Medulla oblongata (tissue), 1 donor: ENCODE measurements at regions not wholly inside any gene's neighbourhood (a gene's known extent, or its start where the extent isn't known, plus 50 kb on each side); places are given as distances from the start of the nearest gene placed in this dataset.
"Not testable (repeated sequence)": the region's sequence is repeated elsewhere in the genome, so short reads cannot be mapped to it uniquely, and the experiment has no call there.

Source experiments
- DNase-seq: peaks from one replicate; pipeline ENCODE4 v3.0.0-alpha.2; 2015; ENCODE audit errors: extremely low spot score

DNA sequence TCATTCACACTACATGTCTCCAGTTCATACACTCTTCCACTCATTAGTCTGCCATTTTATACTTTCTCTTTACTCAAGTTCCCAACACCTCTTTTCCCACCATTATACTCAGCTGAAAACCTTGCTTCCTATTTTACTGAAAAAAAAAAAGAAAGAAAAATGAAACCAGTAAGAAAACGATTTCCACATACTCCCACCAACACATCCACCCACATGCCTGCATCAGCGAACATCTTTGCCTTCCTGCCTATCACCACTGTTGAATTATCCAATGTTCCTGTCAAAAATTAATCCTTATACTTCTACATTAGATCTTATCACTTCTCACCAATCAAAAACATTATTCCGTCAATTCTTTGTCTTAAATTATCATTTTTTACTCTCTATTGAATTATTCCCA lies 188.1 kb upstream of the FAM241A start:
- no peak for DNase-seq

DNA sequence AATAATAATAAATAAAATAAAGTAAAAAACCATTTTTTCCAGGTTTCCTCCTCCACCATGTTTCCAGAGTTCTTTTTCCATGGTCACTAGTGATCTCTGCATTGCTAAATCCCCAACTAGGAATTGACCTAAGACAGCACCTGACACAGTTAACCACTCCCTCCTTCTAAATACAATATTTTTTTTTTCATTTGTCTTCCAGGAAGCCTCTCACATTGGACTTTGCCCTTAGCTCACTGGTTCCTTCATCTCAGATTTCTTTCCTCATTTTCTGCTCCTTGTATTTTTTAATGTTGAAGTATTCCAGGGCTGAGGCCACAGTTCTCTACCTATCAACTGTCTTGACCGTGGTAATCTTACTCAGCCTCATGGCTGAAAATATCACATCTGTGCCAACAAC lies 187.3 kb upstream of the FAM241A start:
- no peak for DNase-seq

DNA sequence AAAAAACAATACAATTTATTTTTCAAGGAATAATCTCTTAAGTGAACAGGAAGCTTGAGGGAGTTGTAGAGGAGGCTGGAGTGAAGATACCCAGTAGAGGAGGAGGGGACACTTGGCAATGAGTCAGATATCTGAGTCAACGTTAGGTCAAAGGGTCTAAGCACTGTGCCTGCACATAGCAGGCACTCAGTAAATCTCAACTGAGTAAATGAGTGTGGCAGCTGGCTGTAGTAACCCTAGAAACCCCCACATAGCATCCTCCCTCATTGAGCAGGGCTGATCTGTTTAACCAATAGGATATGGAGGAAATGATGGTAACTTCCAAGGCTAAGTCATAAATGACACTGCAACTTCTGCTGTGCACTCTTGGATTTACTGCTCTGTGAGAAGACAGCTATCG lies 186.0 kb upstream of the FAM241A start:
- DNase-seq, result no peak

DNA sequence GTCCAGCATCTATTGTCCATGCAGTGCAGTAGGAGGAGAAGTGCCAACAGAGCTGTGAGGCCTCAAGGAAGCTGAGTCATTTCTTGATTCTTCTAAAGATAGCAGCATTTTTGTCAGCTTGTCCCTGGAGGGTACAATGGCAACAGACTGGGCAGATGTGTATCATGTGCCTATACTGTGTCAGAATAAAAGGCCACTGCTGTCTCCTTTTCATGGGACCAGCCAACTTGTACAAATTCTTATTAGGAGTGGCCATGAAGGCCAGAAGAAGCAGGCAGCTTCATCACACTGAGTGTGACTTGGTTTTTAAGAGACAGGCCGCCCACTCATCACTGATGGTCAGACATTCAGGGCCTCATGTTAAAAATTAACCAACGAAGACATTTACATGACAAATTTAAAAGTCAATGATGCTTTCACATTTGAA lies 185.0 kb upstream of the FAM241A start:
- no peak for DNase-seq

DNA sequence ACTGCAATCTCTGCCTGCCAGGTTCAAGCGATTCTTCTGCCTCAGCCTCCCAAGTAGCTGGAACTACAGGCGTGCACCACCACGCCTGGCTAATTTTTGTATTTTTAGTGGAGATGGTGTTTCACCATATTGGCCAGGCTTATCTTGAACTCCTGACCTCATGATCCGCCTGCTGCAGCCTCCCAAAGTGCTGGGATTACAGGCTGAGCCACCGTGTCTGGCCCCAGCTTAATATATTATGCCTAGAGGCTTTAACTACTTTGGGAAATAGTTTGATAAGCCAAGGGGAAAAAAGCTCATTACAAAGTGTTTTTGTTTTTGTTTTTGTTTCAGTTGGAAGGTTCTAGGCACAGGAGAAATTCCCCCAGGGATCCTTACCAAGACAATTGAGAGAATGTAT lies 184.2 kb upstream of the FAM241A start:
- DNase-seq, result not testable (repeated sequence)

DNA sequence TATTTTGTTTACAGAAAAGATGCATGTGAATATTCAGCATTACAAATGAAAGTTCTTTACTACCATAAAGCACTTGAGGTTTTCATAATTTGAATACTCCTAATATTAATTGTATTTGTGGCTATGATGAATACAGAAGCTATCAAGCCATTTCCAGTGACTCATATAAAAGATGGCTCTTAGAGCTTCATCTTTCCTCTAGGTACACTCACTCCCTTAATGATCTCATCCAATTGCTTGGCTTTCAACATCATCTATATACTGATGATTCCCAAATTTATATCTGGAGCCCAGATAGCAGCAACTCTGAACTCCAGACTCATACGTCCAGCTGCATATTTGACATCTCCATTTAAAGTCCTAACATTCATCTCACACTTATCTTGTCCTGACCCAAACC lies 183.4 kb upstream of the FAM241A start:
- no peak for DNase-seq

DNA sequence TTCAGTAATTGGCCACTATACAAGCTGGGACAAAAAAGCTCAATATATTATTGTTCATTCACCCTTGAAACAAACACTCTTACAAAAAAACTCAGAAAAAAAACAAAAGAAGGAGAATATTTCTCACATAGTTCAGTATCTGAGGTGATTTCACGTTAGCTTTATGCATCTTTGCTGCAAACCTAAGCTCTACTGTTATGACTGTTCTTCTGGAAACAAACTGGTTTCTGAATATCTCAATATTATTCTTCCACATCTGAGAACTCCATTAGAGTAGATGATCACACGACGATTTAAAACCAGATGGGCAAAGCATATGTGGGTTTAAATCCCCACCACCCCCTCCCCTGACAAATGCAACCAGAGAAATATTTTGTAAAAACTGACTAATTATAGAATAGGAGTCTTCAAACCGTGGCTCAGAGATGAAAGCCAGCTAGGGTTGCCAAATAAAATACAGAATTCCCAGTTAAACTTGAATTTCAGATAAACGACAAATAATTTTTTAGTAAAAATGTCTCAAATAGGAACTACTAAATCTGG lies 182.0 kb upstream of the FAM241A start:
- DNase-seq, result no peak

DNA sequence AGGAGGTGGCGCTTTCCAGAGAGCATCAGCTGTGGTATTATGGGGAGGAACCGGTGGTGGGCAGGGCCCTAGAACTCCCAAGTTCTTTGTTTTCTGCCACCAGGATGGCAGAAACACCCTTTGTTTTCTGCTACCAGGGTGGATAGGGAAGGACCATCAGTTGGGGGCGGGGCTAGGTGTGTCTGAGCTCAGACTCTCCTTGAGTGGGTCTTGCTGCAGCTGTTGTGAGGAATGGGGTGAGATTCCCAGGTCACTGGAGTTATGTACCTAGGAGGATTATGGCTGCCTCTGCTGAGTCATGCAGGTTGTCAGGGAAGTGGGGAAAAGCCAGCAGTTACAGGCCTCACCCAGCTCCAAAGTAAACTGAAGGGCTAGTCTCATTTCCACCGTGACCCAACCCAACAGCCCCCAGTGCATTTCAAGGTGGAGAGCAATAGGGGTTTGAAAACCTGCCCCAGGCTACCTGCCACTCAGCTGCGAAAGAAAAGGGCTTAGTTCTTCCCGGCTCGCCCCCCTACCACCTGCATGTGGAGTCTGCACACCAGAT lies 167.8 kb upstream of the FAM241A start:
- DNase-seq, result no peak

DNA sequence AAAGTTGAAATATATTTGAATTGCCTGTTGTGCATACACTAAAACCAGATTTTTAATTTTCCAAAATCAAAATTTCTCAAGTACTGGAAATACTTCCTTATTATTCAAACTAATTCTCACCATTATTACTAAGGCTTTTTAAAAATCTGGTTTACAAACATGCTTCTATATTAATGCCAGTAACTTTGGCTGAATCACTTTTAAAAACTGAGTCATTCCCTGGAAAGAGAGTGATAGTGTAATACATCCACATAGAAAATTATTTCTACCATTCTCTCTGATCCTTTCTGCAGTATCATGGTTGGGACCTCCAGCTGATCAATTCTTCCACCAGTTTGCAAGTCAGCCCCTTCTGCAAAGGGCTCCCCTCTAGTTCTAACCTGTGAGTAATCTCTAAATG lies 165.3 kb upstream of the FAM241A start:
- no peak for DNase-seq

DNA sequence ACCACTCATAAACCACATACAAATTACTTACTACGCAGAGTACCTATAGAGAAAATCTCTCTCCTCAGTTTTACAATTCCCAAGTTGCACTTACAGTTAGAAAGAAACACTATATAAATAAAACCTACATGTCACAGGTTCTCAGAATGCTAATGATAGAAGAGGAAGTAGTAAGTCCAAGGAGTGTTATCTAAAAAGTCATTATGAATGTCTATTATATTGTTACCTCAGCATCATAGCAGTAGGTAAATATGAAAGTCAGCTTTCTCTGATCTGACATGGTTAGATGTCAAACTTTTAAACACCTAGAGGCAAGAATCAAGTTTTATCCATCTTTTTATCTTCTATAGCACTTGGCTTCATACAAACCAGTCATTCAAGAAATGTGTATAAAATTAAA lies 163.2 kb upstream of the FAM241A start:
- no peak for DNase-seq

DNA sequence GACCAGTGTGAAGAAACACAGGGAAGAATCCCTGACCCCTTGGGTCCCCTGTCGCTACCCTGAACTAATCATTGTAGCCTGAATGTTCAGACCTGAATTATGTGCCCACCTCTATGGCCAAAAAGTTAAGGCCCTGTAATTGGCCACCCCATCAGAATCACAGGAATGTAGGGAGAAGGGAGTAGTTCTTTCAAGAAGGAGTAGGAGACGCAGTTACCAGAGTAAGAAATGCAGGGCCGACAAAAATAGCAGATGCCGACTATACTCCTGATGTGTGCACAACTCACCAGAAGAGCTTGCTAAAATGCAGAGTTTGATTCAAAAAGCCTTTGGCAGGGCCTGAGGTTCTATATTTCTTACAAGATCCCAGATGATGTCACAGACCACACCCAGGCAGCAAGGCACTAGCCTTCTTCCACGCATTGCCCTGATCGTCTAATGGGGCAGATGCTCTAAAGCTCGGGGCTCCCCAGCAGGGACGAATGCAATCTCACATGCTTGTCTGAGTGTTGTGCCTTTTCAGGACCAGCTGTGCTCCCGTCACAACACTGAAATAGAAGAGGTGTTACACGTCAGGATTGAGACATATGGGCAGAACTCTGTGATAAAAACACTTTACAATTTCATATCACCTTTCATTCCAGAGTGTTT lies 161.0 kb upstream of the FAM241A start:
- no peak for DNase-seq

DNA sequence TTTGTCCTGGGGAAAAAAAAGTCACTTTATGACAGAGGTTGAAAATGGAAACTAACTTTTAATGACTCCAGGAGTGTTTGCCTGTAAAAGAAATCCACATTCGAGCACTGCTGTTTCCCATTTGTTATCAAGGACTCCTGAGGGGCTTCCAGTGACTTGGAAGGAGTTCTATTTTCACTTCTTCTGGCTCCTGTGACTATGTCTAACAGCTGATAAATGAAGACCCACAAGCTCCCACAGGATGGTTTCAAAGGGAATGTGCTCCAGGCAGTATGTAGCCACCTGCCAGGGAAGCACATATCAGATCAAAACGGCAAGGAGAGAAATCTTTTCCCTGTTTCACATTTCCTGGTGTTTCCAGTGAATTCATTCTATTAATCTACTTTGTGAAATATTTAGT lies 159.8 kb upstream of the FAM241A start:
- no peak for DNase-seq

DNA sequence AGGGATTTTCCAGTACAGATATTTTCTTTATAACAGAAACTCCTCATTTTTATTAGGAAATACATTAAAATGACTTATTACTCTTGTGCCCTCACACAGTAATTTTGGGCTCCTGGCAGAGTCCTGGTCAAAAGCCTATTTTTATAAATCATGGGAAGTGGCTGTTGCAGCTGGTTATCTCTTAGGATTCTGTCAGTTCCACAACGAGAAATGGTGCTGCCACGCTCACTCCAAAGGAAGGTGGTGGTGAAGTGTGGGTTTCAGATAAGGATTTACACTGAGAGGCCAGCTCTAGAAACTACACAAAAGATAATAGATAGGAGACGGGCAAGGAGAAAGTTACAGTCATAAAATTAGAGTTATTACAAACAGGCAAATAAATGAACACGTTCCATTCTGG lies 159.2 kb upstream of the FAM241A start:
- DNase-seq, result no peak

DNA sequence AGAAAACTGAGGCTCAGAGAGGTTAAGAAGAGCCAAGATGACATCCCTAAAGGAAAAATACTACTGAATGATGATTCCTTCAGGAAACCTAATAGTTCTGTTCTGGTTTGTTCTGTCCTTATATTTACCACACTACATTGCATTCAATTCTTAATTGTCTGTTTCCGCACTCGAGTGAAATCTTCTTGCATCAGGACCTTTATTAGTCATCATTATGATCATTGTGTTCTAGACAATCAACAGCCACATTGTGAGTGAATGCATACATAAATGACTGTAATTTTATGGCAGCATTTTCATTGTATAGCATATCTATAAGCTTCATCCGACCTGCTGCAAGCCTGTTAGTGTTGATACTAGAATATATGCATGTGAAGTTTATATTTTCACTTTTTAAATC lies 156.7 kb upstream of the FAM241A start:
- DNase-seq, result no peak

DNA sequence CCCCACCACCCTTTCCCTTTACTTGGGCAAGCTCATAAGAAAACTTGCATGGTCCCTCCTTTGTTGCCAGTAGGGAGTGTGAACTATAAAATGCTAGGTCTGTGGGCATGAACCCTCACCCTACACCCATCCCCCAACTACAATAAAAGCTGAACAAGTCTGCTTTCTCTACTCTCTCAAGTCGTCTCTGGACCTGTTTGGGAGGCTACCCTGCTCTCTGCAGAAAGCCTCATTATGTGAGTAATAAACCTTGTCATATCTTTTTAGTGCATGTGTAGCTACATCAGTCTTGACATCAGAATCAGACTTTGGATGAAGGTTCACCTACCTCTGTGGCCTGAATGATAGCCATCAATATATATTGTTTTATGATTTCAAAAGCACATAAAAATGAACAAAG lies 155.4 kb upstream of the FAM241A start:
- DNase-seq, result no peak

DNA sequence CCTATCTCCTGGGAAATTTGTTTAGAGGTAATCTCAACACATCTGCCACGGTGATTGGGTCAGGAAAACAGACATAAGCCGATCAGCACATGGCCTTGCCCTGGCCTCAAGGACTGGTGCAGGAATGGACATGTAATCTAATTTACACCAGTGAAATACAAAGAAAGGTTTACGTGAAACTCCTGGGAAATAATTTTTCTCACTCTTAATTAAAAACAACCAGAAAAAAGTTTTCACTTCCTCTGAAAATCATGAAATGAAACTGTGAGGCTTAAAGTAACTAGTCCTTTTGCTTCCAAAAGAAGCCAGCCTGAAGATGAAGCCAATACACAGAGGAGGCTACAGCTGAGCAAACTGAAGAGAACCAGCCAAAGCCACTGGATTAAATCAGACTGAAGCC lies 154.1 kb upstream of the FAM241A start:
- DNase-seq, result no peak

DNA sequence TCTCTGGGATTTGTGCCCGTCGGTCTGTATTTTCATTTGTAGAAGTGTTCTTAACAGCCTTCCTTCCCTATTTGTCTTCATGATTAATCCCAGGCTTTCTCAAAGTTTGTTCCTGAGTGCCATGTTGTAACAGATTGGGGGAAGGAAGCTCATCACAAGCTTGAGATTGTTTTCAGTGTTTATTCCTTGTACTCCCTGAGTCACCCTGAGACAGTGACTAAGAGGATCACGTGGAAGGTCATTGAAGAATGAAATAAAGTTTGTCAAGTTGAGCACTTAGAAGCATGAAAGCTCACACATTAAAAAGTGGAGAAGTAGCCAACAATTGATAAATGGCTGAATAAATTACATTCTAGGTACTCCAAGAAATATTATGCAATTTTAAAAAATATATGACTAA lies 153.5 kb upstream of the FAM241A start:
- peak; percentile 8 for DNase-seq

DNA sequence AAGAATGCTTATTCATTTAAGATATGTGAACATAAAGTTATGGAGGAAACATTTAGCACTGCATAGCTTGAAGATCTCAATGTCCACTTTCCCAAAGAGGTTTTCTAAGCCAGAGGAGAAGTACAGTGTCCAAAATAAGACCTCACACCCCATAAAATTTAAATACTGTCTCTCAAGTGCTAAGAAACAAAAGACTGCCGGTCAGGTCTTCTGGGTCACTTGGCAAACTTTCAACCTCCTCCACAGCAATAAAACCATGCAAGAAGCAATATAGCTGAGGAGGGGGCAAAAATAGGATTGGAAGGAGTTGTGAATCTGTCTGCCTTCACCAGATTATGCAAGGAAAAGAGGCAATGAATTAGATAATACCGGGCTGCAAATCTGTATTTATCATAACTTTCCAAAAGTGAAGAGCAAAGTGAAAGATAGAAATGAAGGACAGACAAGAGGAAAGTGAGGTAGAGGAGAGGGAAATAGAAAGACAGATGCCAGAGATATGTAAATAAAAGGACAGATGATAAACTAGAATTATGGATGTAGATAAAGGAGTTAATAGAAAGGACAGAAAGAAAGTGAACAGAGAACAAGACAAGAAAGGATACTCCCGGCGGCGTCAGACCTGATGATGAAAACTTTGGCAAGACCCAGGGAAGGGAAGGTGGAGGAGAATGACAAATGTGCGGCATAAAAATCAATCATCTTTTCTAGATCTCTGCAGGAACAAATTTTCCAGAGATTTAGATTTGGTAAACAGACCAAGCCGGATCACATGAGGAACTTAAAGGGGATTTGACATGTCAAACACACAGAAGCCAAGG lies 152.7 kb upstream of the FAM241A start:
- no peak for DNase-seq

DNA sequence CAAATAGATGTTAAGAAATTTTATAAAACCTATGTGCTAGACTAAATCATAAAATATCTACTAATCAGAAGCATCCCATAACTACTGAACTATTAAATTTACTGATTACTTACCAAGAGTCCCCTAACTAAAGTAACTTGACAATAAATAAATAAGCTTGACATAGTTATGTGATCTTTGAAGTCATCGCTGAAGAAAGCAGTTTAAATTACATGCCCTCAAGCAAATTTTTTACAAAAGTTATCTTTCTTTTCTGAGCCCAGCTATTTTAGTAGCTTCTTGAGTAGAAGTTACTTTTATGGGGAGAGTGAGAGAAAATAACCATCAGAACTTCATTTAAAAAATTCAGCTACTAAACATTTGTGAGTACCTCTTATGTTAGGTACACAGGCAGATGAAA lies 150.9 kb upstream of the FAM241A start:
- no peak for DNase-seq

DNA sequence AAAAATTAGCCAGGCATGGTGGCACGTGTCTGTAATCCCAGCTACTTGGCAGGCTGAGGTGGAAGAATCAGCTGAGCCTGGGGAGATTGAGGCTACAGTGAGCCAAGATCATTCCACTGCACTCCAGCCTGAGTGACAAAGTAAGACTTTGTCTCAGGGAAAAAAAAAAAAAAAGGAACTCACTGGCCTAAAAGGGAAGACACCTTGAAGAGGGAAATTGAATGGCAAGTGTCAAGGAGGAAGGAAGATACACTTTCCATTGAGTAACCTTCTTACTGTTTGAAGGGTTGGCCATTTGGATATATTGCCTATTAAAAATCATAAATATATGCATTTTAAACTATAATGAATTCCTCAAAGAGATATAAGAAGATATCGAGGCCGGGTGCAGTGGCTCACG lies 147.5 kb upstream of the FAM241A start:
- DNase-seq, result no peak

DNA sequence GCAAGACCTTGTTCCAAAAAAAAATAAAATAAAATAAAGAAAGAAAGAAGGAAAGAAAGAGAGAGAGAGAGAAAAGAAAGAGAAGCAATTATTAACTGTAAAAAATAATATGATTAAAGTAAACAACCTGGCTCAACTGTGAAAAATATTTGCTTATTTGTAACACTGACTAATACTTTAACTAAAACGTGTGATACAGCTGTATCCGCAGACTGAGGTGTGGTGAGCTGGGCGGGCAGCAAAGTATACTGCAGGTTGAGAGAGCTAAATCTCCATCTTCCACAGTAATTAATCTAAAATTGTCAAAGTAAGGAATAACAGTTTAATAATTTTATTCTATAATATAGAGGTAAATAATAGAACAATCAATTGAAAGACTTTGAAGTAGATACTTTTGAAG lies 145.5 kb upstream of the FAM241A start:
- DNase-seq, result no peak

DNA sequence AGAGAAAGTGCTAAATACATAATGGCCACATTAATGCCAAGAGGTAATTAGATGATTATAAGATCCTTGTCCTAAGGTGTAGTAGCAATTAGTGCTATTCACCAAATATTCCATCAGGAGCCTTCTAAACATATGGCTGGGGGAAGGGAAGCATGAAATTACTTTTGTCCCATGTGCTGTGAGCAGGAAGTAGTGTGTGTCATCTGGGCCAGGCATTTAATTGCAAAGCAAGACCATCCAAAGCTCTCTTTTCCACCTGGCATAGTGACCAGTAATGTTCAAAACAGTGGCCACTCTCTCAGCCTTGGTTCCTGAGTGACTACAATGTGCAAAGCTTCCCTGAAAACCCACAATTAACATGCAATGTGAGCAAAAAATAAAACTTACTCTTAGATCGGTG lies 144.2 kb upstream of the FAM241A start:
- no peak for DNase-seq

DNA sequence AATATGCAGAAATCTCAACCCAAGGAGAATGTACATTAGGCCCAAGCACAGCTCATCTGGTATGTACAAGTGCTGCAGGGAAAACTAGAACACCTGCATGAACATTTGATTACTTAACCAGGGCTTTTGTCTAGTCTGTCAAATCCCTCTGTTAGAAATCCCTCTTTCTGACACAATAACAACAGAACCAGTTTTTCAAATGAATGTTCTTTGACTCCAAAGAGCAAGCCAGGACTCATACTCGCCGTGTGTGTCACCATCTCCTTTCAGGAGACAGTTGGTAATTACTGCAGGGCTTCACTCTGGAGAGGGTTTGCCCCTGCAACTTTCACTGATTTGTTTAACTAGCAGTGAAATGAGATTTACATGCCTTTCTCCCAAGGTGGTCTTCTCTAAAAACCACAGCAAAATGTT lies 143.0 kb upstream of the FAM241A start:
- DNase-seq, result no peak
